ENCODE measurements at regions not wholly inside any gene's neighbourhood (a gene's known extent, or its start where the extent isn't known, plus 50 kb on each side); places are given as distances from the start of the nearest gene placed in this dataset.

DNA sequence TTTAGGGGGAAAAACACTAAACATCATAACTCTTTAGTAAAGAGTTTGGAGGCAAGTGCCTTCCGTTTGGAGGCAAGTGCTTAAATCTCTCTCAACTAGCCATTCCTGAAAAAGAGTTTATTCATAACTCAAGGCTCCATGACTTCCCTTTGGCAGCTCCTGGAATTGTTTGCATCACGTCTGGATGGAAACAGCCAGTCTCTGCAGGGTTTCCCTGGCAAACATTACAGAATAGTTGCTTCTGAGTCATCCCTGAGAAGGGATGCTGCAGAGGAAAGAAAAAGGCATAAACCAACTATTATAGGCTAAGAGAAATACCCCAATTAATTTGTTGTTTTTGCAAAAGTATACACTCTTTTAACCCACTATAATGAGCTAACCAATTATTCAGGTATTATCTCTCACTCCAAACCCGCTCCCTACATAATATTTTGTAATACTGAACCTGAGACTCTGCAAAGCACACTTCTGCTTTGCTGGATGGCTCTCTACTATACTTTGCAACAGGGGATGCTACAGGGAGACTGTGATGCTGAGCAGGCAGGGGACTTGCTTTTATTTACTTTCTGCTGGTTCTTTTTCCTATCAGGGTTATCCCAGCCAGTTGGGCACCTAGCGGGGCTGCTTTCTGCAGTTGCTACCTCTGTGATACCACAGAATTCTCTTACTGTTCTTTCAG, 497.7 kb downstream of the FUT8 start:
- no peak for DNase-seq (ENCODE audit: insufficient read length, low spot score)
- no peak for TF ChIP-seq POU2F2 (IDR thresholded peaks at IDR 0.05; ENCODE audit: low read depth, low read length)
- no peak for TF ChIP-seq PAX5 (IDR thresholded peaks at IDR 0.05; ENCODE audit: insufficient read depth, low read length, severe bottlenecking)
- TF ChIP-seq POLR2A (IDR thresholded peaks at IDR 0.05; ENCODE audit: low read depth, low read length), result no peak
- TF ChIP-seq SPI1 (IDR thresholded peaks at IDR 0.05; ENCODE audit: low read depth, low read length), result no peak
- no peak for TF ChIP-seq TAF1 (IDR thresholded peaks at IDR 0.05; ENCODE audit: low read depth, low read length)
- TF ChIP-seq POLR2AphosphoS5 (IDR thresholded peaks at IDR 0.05; ENCODE audit: low read depth, low read length), result no peak
- no peak for FAIRE-seq

- DNase-seq (ENCODE audit: insufficient read length, low spot score) (no peak), FAIRE-seq (no peak)
- no peak for TF ChIP-seq SPI1 (IDR thresholded peaks at IDR 0.05; ENCODE audit: low read depth, low read length)
- TF ChIP-seq POLR2AphosphoS5 (IDR thresholded peaks at IDR 0.05; ENCODE audit: low read depth, low read length), result no peak
- no peak for TF ChIP-seq POLR2A (IDR thresholded peaks at IDR 0.05; ENCODE audit: low read depth, low read length)
- TF ChIP-seq POU2F2 (IDR thresholded peaks at IDR 0.05; ENCODE audit: low read depth, low read length), result no peak
- TF ChIP-seq TAF1 (IDR thresholded peaks at IDR 0.05; ENCODE audit: low read depth, low read length), result no peak
- no peak for TF ChIP-seq PAX5 (IDR thresholded peaks at IDR 0.05; ENCODE audit: insufficient read depth, low read length, severe bottlenecking)
Measured at GRCh38 chr14:65915125-65915524, 502.6 kb downstream of the FUT8 start.

DNA sequence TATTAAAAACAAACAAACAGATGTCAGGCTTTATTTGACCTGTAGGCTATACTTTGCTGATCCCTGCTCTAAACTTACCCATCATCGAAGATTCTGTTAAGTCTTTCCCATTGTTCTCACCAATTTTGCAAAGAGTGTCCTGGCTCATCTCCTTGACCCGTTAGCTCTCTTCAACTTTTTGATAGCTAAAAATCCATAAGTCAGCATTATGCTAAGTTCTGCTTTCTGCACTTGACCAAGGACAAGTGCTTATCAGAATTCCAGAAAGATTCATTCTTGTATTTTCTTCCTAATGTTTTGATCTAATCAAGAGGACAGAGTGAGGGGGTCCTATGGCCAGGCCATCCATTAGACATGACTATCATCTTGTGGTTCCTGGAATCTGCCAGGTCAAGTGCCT, 503.5 kb downstream of the FUT8 start:
- no peak for TF ChIP-seq POLR2AphosphoS5 (IDR thresholded peaks at IDR 0.05; ENCODE audit: low read depth, low read length)
- no peak for TF ChIP-seq POLR2A (IDR thresholded peaks at IDR 0.05; ENCODE audit: low read depth, low read length)
- TF ChIP-seq PAX5 (IDR thresholded peaks at IDR 0.05; ENCODE audit: insufficient read depth, low read length, severe bottlenecking), result no peak
- TF ChIP-seq TAF1 (IDR thresholded peaks at IDR 0.05; ENCODE audit: low read depth, low read length), result no peak
- TF ChIP-seq SPI1 (IDR thresholded peaks at IDR 0.05; ENCODE audit: low read depth, low read length), result no peak
- TF ChIP-seq POU2F2 (IDR thresholded peaks at IDR 0.05; ENCODE audit: low read depth, low read length), result no peak
- no peak for DNase-seq (ENCODE audit: insufficient read length, low spot score)
- no peak for FAIRE-seq

DNA sequence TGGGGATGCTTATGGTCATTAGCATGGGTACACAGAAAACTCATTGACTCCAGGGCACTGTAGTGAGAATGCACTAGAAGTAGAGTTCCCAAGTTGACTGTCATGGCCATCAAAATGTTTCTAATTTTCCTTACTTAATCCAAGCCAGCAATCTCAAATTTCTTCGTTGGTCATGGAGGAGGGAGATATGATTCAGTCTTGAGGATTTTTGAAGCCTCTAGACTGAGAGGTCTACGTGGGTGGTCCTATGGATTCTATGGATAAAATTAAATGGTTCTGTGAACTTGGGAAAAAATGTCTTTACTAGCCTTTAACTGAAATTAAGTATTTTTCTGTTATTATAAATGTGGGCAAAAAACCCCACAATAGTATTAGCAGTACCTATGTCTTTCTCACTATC, 508.5 kb downstream of the FUT8 start:
- no peak for DNase-seq (ENCODE audit: insufficient read length, low spot score)
- TF ChIP-seq POLR2A (IDR thresholded peaks at IDR 0.05; ENCODE audit: low read depth, low read length) (no peak), POU2F2 (IDR thresholded peaks at IDR 0.05; ENCODE audit: low read depth, low read length) (no peak), PAX5 (IDR thresholded peaks at IDR 0.05; ENCODE audit: insufficient read depth, low read length, severe bottlenecking) (no peak), POLR2AphosphoS5 (IDR thresholded peaks at IDR 0.05; ENCODE audit: low read depth, low read length) (no peak), TAF1 (IDR thresholded peaks at IDR 0.05; ENCODE audit: low read depth, low read length) (no peak), SPI1 (IDR thresholded peaks at IDR 0.05; ENCODE audit: low read depth, low read length) (no peak)
- FAIRE-seq, result no peak

GRCh38 chr14:65922142-65922541, 509.6 kb downstream of the FUT8 start:
- DNase-seq (ENCODE audit: insufficient read length, low spot score) (no peak), FAIRE-seq (no peak)
- TF ChIP-seq PAX5 (IDR thresholded peaks at IDR 0.05; ENCODE audit: insufficient read depth, low read length, severe bottlenecking) (no peak), SPI1 (IDR thresholded peaks at IDR 0.05; ENCODE audit: low read depth, low read length) (no peak), POLR2A (IDR thresholded peaks at IDR 0.05; ENCODE audit: low read depth, low read length) (no peak), POLR2AphosphoS5 (IDR thresholded peaks at IDR 0.05; ENCODE audit: low read depth, low read length) (no peak), TAF1 (IDR thresholded peaks at IDR 0.05; ENCODE audit: low read depth, low read length) (no peak), POU2F2 (IDR thresholded peaks at IDR 0.05; ENCODE audit: low read depth, low read length) (no peak)

GRCh38 chr14:65926504-65926903, 514.0 kb downstream of the FUT8 start:
- FAIRE-seq, result no peak

GRCh38 chr14:65926935-65927700, 514.6 kb downstream of the FUT8 start:
- TF ChIP-seq POLR2A (IDR thresholded peaks at IDR 0.05; ENCODE audit: low read depth, low read length) (no peak), SPI1 (IDR thresholded peaks at IDR 0.05; ENCODE audit: low read depth, low read length) (no peak), POU2F2 (IDR thresholded peaks at IDR 0.05; ENCODE audit: low read depth, low read length) (no peak), POLR2AphosphoS5 (IDR thresholded peaks at IDR 0.05; ENCODE audit: low read depth, low read length) (no peak), PAX5 (IDR thresholded peaks at IDR 0.05; ENCODE audit: insufficient read depth, low read length, severe bottlenecking) (no peak), TAF1 (IDR thresholded peaks at IDR 0.05; ENCODE audit: low read depth, low read length) (no peak)
- no peak for FAIRE-seq
- no peak for DNase-seq (ENCODE audit: insufficient read length, low spot score)

More at GRCh38 chr14:65926504-65926903, 514.0 kb downstream of the FUT8 start:
- TF ChIP-seq TAF1 (IDR thresholded peaks at IDR 0.05; ENCODE audit: low read depth, low read length) (no peak), POU2F2 (IDR thresholded peaks at IDR 0.05; ENCODE audit: low read depth, low read length) (no peak), POLR2A (IDR thresholded peaks at IDR 0.05; ENCODE audit: low read depth, low read length) (no peak), POLR2AphosphoS5 (IDR thresholded peaks at IDR 0.05; ENCODE audit: low read depth, low read length) (no peak)
- DNase-seq (ENCODE audit: insufficient read length, low spot score), result no peak

DNA sequence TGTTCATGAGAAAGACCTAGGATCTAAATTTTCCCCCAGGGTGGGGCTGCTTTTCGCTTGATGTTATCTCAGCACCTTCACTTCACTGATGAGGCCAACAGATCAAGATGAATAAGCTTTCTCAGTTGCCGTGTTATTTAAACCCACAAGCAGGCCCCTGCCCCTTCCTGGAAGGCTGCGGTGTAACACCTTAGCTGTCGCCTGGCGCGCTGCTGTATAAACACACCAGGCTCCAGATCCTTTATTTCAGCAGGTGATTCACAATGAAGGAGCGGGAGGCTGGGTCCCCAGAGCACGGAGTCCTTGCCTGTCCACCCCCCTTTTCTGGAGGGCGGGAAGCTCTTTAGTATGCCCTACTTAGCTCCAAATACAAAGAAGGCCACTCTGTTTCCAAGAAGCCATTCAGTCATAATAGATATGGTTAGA, 515.4 kb downstream of the FUT8 start:
- FAIRE-seq (no peak), DNase-seq (ENCODE audit: insufficient read length, low spot score) (no peak)
- TF ChIP-seq POLR2A (IDR thresholded peaks at IDR 0.05; ENCODE audit: low read depth, low read length) (no peak), POU2F2 (IDR thresholded peaks at IDR 0.05; ENCODE audit: low read depth, low read length) (no peak), SPI1 (IDR thresholded peaks at IDR 0.05; ENCODE audit: low read depth, low read length) (no peak), PAX5 (IDR thresholded peaks at IDR 0.05; ENCODE audit: insufficient read depth, low read length, severe bottlenecking) (no peak), TAF1 (IDR thresholded peaks at IDR 0.05; ENCODE audit: low read depth, low read length) (no peak), POLR2AphosphoS5 (IDR thresholded peaks at IDR 0.05; ENCODE audit: low read depth, low read length) (no peak)

GRCh38 chr14:65928995-65929394, 516.5 kb downstream of the FUT8 start:
- TF ChIP-seq SPI1 (IDR thresholded peaks at IDR 0.05; ENCODE audit: low read depth, low read length) (no peak), PAX5 (IDR thresholded peaks at IDR 0.05; ENCODE audit: insufficient read depth, low read length, severe bottlenecking) (no peak), POLR2AphosphoS5 (IDR thresholded peaks at IDR 0.05; ENCODE audit: low read depth, low read length) (no peak), TAF1 (IDR thresholded peaks at IDR 0.05; ENCODE audit: low read depth, low read length) (no peak), POU2F2 (IDR thresholded peaks at IDR 0.05; ENCODE audit: low read depth, low read length) (no peak), POLR2A (IDR thresholded peaks at IDR 0.05; ENCODE audit: low read depth, low read length) (no peak)
- FAIRE-seq (no peak), DNase-seq (ENCODE audit: insufficient read length, low spot score) (no peak)

Data from GM12891 (cell line).